HFF-Myc (cell line): ENCODE measurements at regions not wholly inside any gene's neighbourhood (a gene's known extent, or its start where the extent isn't known, plus 50 kb on each side); places are given as distances from the start of the nearest gene placed in this dataset.

Experiments
- DNase-seq: peaks from one replicate; pipeline ENCODE4 v3.0.0-alpha.2; 2011; ENCODE audit warnings: low read depth; ENCODE audit errors: extremely low read depth
- H3K4me3 ChIP-seq: replicated peaks from 2 replicates; pipeline ENCODE4 v1.5.1; 2011; ENCODE audit warnings: low read depth, mild to moderate bottlenecking, control low read depth, low read length
- TF ChIP-seq, protein P1 (sequence below): IDR thresholded peaks from 2 replicates; pipeline ENCODE4 v1.5.1; 2012; ENCODE audit warnings: mild to moderate bottlenecking, low read depth, low read length, control low read depth; ENCODE audit errors: missing control alignments

DNA sequence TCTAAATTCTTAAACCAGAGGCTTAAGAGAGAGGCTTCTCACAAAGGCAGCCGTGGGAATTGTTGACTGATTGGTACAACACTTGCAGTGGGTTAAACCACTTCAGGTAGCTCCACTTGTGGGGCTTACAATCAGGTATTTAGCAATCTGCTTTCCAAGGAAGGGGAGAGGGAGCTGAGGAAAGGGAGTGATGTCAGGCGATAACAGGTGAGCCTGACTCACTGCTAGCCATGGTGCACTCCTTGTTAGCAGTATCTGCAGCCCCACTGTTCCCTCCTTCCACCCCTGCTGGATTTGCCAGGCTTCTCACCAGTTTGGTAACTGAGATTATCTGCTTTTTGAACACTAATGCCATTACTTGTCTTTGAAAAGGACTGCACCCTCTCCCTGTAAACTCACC lies 1056.7 kb upstream of the FANCL start:
- TF ChIP-seq, protein P1, sequence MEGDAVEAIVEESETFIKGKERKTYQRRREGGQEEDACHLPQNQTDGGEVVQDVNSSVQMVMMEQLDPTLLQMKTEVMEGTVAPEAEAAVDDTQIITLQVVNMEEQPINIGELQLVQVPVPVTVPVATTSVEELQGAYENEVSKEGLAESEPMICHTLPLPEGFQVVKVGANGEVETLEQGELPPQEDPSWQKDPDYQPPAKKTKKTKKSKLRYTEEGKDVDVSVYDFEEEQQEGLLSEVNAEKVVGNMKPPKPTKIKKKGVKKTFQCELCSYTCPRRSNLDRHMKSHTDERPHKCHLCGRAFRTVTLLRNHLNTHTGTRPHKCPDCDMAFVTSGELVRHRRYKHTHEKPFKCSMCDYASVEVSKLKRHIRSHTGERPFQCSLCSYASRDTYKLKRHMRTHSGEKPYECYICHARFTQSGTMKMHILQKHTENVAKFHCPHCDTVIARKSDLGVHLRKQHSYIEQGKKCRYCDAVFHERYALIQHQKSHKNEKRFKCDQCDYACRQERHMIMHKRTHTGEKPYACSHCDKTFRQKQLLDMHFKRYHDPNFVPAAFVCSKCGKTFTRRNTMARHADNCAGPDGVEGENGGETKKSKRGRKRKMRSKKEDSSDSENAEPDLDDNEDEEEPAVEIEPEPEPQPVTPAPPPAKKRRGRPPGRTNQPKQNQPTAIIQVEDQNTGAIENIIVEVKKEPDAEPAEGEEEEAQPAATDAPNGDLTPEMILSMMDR = no peak
- DNase-seq = no peak
- H3K4me3 ChIP-seq = no peak overlapping the region

DNA sequence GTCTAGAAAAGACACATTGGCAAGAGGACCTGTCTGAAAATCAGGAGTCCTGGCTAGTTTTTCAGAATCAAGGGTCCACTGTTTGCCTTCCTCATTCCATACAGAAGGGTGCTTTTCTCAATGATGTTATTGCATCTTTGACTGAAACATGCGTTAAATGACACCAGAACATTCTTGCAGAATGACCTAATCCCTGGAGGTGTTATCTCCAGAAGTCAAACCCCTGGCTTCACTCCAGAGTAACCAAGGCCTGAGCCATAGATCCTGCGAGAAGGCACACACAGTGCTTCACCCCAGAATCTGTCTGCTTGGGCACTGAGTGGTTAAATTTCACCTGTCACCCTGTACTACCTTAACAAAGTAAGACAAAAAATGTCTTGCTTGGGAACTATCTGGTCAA lies 1055.2 kb upstream of the FANCL start:
- TF ChIP-seq, protein P1 = no peak
- DNase-seq = no peak
- no peak overlapping the region for H3K4me3 ChIP-seq

DNA sequence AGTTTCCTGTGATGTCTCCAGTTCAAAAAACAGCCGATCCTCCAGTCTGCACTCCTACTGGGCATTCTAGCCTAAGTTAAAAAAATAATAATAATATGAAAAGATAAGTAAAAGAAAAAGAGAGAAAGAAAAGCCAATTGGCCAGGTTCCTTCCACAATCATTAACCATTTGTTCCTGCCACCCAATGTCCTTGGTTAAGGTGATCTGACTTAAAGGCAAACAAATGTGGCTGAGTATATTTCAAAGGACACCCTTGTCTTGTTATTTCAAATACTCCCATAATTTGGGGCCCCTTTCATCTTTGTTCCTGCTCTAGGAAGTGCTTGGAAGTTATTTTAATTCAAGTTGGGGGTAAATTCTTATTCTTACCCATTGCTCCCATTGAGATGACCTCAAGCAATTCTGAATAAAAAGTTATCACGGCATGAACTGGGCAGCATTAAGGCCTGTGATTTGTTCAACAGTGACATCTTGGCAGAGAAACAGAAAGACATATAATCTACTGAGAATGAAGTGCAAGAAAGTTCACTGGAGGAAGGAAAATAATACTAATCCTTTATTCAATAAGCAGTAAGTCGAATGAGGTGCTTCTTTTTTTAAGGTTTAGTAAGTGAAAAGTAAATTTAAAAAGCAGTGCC lies 1054.5 kb upstream of the FANCL start:
- TF ChIP-seq, protein P1 = no peak
- H3K4me3 ChIP-seq = no peak overlapping the region
- no peak for DNase-seq

DNA sequence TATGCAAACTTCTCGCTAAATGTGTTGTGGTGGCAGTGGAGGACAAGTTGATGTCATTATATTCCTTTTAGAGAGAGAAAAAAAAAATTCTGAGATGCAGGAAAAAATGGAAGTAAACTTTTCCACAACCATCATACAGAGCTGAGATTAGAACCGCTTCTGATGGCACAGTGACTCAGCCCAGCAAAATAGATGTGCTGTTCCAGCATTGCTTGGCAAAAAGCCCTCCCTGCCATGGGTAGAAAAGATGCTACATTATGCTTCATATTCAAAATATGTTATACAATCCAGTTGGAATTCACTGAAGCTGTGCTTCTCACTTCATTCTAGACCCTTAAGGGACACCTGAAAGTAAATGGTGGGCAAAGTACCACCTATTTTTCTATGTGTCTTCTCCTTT lies 1047.6 kb upstream of the FANCL start:
- TF ChIP-seq, protein P1 = no peak
- H3K4me3 ChIP-seq = no peak overlapping the region
- DNase-seq = no peak

DNA sequence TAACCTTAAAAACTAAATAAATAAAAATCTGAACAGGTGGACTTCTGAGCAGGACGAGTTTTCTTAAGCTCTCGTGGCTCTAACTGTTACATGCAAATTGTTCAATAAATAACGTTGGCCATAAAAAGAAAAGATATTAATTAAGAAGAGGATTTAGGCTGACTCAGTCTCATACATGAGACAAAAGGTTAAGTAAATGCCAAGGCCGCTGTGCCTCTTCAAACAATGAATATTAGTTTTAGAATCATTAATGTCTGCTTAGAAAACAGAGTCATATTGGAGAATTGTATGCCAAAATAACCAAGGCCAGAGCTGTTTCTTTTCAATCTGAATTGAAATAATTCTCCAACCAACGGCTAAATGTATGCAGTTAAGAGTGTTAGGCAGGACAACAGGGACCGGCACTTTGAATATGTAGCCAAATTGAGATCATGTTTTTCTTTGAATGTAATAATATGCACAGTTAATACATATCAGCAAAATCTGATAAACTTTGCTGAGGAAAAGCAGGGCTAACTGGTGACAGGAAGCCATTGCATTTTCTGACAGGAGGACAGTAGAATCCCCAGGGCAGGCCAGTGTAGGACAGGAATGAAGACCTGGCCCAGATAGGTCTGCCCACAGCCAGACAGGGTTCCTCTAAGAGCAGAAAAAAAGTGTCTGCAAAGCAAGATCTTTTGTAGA lies 1041.4 kb upstream of the FANCL start:
- DNase-seq = no peak
- H3K4me3 ChIP-seq = no peak overlapping the region

DNA sequence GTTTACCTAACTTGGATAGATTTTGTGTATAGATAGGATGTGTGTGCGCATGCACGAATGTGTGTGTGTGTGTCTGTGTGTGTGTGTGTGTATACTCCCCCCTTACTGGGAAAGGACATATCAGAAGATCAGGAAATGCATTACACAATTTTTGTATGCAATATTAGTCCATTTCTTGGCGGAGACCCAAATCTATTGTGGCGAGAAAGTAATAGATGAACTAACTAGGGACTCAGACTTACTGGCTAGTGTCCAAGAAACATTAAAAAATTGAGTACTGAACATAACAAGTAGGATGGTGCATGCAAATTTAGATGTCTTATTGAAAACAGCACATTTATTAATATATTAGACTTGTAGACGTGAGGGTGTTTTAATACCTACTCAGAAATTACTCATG lies 1036.5 kb upstream of the FANCL start:
- no peak for DNase-seq
- H3K4me3 ChIP-seq = no peak overlapping the region
- TF ChIP-seq, protein P1 = no peak

More for the DNA sequence above, 1041.4 kb upstream of the FANCL start:
- TF ChIP-seq, protein P1 = no peak
